RWPE1 (cell line): ENCODE measurements at regions not wholly inside any gene's neighbourhood (a gene's known extent, or its start where the extent isn't known, plus 50 kb on each side); places are given as distances from the start of the nearest gene placed in this dataset.
A peak's percentile ranks its signal among the peaks of the same experiment; 100 is the strongest.

Source experiments
- CTCF ChIA-PET: fragments of 350-600 bp; sonication (Branson Sonifier 250); formaldehyde crosslinking; extraction: SDS; loops from one replicate; lab custom pipeline; 2021; lab: Yijun Ruan, JAX
- POLR2A ChIA-PET: fragments of 400-600 bp; formaldehyde crosslinking; extraction: SDS; loops from one replicate; lab custom pipeline; 2020; ENCODE audit warnings: antibody characterized with exemption; ENCODE audit not compliant: low non-redundant PET; lab: Yijun Ruan, JAX
- DNase-seq: peaks from one replicate; pipeline ENCODE4 v3.0.0; 2012; ENCODE audit warnings: low spot score
- H3K27ac ChIP-seq: fragments of 450-650 bp; 2 replicates; pipeline ENCODE4 v1.5.1; 2017
- TF ChIP-seq, protein P1 (sequence below): fragments of 450-650 bp; conservative IDR thresholded peaks from 2 replicates; pipeline ENCODE4 v1.5.1; 2017; ENCODE audit warnings: low read depth, mild to moderate bottlenecking

DNA sequence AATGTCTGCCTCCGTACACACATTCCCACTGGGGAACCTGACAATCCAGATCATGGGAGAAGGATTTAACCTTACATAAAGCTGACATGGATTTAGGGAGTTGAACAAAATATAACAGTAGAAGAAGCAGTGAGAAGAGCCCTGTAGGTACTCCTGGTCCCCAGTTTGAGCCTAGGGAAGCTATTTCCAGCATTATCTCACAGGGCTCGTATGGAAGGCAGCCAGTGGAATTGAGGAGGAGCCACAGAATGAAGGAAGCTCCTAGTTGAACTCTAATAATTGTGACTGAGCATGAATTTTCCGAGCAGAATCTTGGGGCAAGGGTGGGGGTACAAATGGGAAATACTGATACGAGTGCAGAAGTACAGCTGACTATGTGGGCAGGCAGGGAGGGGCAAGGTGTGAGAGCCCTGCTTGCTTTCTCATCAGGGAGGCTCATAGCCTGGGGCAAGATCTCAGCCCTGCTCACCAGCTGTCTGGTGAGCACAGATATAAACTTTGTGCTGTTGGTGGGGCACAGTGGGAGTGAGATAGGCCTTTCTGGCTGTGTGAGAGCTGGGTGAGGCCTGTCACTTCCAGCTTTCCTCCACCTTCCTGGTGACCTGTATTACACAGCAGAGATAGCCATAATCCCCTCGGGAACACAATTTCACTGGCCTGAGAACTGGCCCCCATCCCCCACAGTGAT is 290.7 kb upstream of the IL12B start:
- TF ChIP-seq, protein P1, sequence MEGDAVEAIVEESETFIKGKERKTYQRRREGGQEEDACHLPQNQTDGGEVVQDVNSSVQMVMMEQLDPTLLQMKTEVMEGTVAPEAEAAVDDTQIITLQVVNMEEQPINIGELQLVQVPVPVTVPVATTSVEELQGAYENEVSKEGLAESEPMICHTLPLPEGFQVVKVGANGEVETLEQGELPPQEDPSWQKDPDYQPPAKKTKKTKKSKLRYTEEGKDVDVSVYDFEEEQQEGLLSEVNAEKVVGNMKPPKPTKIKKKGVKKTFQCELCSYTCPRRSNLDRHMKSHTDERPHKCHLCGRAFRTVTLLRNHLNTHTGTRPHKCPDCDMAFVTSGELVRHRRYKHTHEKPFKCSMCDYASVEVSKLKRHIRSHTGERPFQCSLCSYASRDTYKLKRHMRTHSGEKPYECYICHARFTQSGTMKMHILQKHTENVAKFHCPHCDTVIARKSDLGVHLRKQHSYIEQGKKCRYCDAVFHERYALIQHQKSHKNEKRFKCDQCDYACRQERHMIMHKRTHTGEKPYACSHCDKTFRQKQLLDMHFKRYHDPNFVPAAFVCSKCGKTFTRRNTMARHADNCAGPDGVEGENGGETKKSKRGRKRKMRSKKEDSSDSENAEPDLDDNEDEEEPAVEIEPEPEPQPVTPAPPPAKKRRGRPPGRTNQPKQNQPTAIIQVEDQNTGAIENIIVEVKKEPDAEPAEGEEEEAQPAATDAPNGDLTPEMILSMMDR: no peak
- H3K27ac ChIP-seq: no peak overlapping the region
- POLR2A ChIA-PET: no interaction called here
- CTCF ChIA-PET: interaction anchor here (0.9 to 1.6 kb wide), 3 partner anchors 11 to 514 kb away, joined by 3 to 6 read pairs (median 5); no protein-coding TSS in a partner anchor
- DNase-seq: peak; percentile 40

DNA sequence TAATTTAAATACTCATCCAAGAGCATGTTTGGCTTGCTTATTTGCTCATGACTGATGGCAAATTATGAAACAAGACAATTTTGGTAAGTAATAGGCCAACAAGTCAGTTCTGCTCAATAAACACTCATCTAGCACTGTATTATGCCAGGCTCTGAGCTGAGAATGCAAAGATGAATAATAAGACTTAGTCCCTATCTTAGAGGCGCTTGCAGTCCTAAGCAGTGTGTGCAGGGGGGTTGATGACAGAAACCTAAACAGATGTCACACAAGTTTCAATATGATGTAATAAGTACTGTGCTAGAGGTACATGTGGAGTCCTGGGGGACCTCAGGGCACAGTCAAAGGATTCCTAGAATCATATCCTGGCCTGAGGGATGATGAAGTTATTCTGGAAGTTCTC is 287.6 kb upstream of the ADRA1B start:
- CTCF ChIA-PET: no interaction called here
- no peak for DNase-seq
- H3K27ac ChIP-seq: no peak overlapping the region
- TF ChIP-seq, protein P1: no peak
- POLR2A ChIA-PET: no interaction called here

DNA sequence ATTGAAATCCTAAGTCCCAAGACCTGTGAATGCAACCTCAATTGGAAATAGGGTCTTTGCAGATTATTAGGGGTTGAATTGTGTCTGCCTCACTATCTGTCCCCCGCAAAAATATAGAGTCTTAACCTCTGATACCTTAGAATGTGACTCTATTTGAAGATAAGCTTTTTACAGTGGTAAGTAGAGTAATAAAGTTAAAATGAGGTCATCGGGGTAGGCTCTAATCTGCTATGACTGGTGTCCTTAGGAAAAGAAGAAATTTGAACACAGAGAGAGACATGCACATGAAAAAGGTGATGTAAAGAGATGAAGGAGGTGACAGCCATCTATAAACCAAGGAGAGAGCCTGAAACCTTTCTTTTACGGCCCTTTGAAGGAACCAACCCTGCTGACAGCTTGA is 287.1 kb upstream of the ADRA1B start:
- TF ChIP-seq, protein P1: no peak
- CTCF ChIA-PET: no interaction called here
- no peak overlapping the region for H3K27ac ChIP-seq
- no peak for DNase-seq
- POLR2A ChIA-PET: no interaction called here

DNA sequence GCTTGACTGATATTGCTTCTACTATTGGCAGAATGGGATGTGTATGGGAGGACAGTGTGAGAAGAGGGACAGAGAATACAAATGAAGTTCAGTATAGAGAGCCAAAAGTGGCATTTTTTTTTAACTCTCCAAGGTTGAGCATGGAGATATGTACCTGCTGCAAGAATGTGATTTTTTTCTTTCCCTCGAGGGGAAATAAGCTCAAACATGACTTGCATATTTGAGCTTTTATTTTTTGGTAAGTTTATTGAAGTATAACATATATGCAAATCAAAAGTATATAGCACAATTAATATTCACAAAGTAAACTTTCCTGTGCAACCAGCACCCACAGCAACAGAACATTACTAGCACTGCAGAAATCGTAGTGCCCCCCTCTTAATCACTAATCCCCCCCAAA is 285.7 kb upstream of the ADRA1B start:
- POLR2A ChIA-PET: no interaction called here
- TF ChIP-seq, protein P1: no peak
- H3K27ac ChIP-seq: no peak overlapping the region
- no peak for DNase-seq
- CTCF ChIA-PET: interaction anchor here (0.6 kb wide), 1 partner anchor 14 kb away, joined by 5 read pairs; no protein-coding TSS in a partner anchor

DNA sequence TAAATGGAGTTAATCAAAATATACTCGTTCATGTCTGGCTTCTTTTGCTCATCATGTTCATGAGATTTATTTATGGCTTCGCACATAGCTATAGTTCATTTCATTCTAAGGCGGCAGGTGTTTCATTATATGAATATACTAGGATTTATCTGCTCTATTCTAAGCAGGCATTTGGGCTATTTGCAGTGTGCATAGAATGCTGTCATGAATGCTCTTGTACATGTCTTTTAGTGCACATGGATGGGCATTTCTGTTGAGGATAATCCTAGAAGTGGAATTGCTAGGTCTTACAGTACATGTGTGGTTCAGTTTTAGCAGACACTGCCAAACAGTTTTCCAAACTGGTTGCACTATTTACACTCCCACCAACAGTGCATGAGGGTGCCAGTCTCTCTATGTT is 285.3 kb upstream of the ADRA1B start:
- H3K27ac ChIP-seq: no peak overlapping the region
- ChIA-PET POLR2A (no interaction called here), CTCF (interaction anchor here (0.6 to 2.3 kb wide), 2 partner anchors 10 to 14 kb away, joined by 5 to 6 read pairs; no protein-coding TSS in a partner anchor)
- no peak for DNase-seq
- TF ChIP-seq, protein P1: no peak

DNA sequence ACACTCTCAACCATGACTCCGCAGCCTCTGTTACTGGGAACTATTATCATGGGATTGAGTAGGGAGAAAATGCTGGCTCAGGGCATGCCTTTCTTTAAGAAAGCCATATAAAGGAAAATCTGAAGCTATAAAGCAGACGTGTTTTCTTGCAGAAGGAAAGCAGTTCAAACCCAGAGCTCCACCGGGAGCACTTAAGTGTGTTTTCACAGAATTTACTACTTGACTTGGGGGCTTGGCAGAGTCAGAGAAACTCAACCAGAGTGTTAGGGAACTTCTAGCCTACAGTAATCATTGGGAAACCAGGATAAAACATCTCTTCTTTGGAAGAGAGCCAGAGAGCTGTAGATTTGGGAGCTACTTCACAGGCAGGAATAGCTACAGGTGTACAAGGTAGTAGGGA is 283.4 kb upstream of the ADRA1B start:
- POLR2A ChIA-PET: no interaction called here
- H3K27ac ChIP-seq: no peak overlapping the region
- TF ChIP-seq, protein P1: no peak
- DNase-seq: no peak
- CTCF ChIA-PET: interaction anchor here (1.1 to 2.3 kb wide), 2 partner anchors 12 to 15 kb away, joined by 3 to 6 read pairs; no protein-coding TSS in a partner anchor
